ENCODE measurements at regions not wholly inside any gene's neighbourhood (a gene's known extent, or its start where the extent isn't known, plus 50 kb on each side); places are given as distances from the start of the nearest gene placed in this dataset.
"Not testable (repeated sequence)": the region's sequence is repeated elsewhere in the genome, so short reads cannot be mapped to it uniquely, and the experiment has no call there.

- H3K27me3 ChIP-seq (ENCODE audit: insufficient read depth, low read length), result no peaks in the 10 kb centered on the region
- H3K36me3 ChIP-seq (ENCODE audit: insufficient read depth, low read length), result no peaks in the 10 kb centered on the region
- 97% methylated on average over 2 of the region's 2 CpGs for WGBS
- H3K9me3 ChIP-seq (ENCODE audit: insufficient read depth, low read depth, low read length), result no peaks in the 10 kb centered on the region; the same call in 1 of the 2 replicates
- H3K4me3 ChIP-seq (ENCODE audit: low read length), result no peak overlapping the region
- peaks cover 20% of the 10 kb centered on the region for H3K4me1 ChIP-seq (ENCODE audit: insufficient read depth, low read length)
- no peak overlapping the region for H3K27ac ChIP-seq (ENCODE audit: low read depth, low read length)
- H3K9ac ChIP-seq (ENCODE audit: low read depth, low read length), result no peak overlapping the region
Observed at GRCh38 chr5:108557686-108558085, 175.8 kb upstream of the FBXL17 start.

- peaks cover 13% of the 10 kb centered on the region for H3K4me1 ChIP-seq (ENCODE audit: insufficient read depth, low read length)
- H3K4me3 ChIP-seq (ENCODE audit: low read length), result no peak overlapping the region
- H3K27ac ChIP-seq (ENCODE audit: low read depth, low read length), result no peak overlapping the region
- 92% methylated on average over 5 of the region's 5 CpGs for WGBS
- no peak overlapping the region for H3K9ac ChIP-seq (ENCODE audit: low read depth, low read length)
- H3K9me3 ChIP-seq (ENCODE audit: insufficient read depth, low read depth, low read length), result no peaks in the 10 kb centered on the region; the same call in 1 of the 2 replicates
- H3K27me3 ChIP-seq (ENCODE audit: insufficient read depth, low read length), result no peaks in the 10 kb centered on the region
- no peaks in the 10 kb centered on the region for H3K36me3 ChIP-seq (ENCODE audit: insufficient read depth, low read length)
Observed at GRCh38 chr5:108556441-108557145, 174.7 kb upstream of the FBXL17 start.

GRCh38 chr5:108548684-108549596 lies 167.0 kb upstream of the FBXL17 start:
- H3K9ac ChIP-seq (ENCODE audit: low read depth, low read length), result no peak overlapping the region
- H3K27ac ChIP-seq (ENCODE audit: low read depth, low read length), result no peak overlapping the region
- no peaks in the 10 kb centered on the region for H3K9me3 ChIP-seq (ENCODE audit: insufficient read depth, low read depth, low read length)
- no peak overlapping the region for H3K4me3 ChIP-seq (ENCODE audit: low read length)
- H3K4me1 ChIP-seq (ENCODE audit: insufficient read depth, low read length), result peaks cover 6% of the 10 kb centered on the region
- H3K27me3 ChIP-seq (ENCODE audit: insufficient read depth, low read length), result no peaks in the 10 kb centered on the region
- H3K36me3 ChIP-seq (ENCODE audit: insufficient read depth, low read length), result no peaks in the 10 kb centered on the region
- WGBS, result 87% methylated on average over 10 of the region's 10 CpGs

GRCh38 chr5:108546939-108547338 lies 165.0 kb upstream of the FBXL17 start:
- 87% methylated on average over 6 of the region's 6 CpGs for WGBS
- peaks cover 6% of the 10 kb centered on the region for H3K4me1 ChIP-seq (ENCODE audit: insufficient read depth, low read length)
- H3K36me3 ChIP-seq (ENCODE audit: insufficient read depth, low read length), result no peaks in the 10 kb centered on the region
- no peak overlapping the region for H3K27ac ChIP-seq (ENCODE audit: low read depth, low read length)
- no peak overlapping the region for H3K4me3 ChIP-seq (ENCODE audit: low read length)
- no peak overlapping the region for H3K9ac ChIP-seq (ENCODE audit: low read depth, low read length)
- H3K27me3 ChIP-seq (ENCODE audit: insufficient read depth, low read length), result no peaks in the 10 kb centered on the region
- no peaks in the 10 kb centered on the region for H3K9me3 ChIP-seq (ENCODE audit: insufficient read depth, low read depth, low read length)

GRCh38 chr5:108545301-108545700 lies 163.4 kb upstream of the FBXL17 start:
- Histone ChIP-seq H3K4me3 (ENCODE audit: low read length) (no peak overlapping the region), H3K4me1 (ENCODE audit: insufficient read depth, low read length) (peaks cover 6% of the 10 kb centered on the region), H3K27me3 (ENCODE audit: insufficient read depth, low read length) (no peaks in the 10 kb centered on the region), H3K36me3 (ENCODE audit: insufficient read depth, low read length) (no peaks in the 10 kb centered on the region), H3K9ac (ENCODE audit: low read depth, low read length) (no peak overlapping the region), H3K9me3 (ENCODE audit: insufficient read depth, low read depth, low read length) (no peaks in the 10 kb centered on the region), H3K27ac (ENCODE audit: low read depth, low read length) (no peak overlapping the region)
- 0% methylated on average over 1 of the region's 1 CpG for WGBS

GRCh38 chr5:108543486-108543885 lies 161.6 kb upstream of the FBXL17 start:
- H3K27me3 ChIP-seq (ENCODE audit: insufficient read depth, low read length), result no peaks in the 10 kb centered on the region
- H3K36me3 ChIP-seq (ENCODE audit: insufficient read depth, low read length), result no peaks in the 10 kb centered on the region
- no peak overlapping the region for H3K27ac ChIP-seq (ENCODE audit: low read depth, low read length)
- no peak overlapping the region for H3K4me3 ChIP-seq (ENCODE audit: low read length)
- H3K4me1 ChIP-seq (ENCODE audit: insufficient read depth, low read length), result peaks cover 7% of the 10 kb centered on the region
- WGBS, result 87% methylated on average over 1 of the region's 1 CpG
- no peaks in the 10 kb centered on the region for H3K9me3 ChIP-seq (ENCODE audit: insufficient read depth, low read depth, low read length)
- H3K9ac ChIP-seq (ENCODE audit: low read depth, low read length), result no peak overlapping the region

GRCh38 chr5:108541836-108542235 lies 159.9 kb upstream of the FBXL17 start:
- Histone ChIP-seq H3K27me3 (ENCODE audit: insufficient read depth, low read length) (no peaks in the 10 kb centered on the region), H3K27ac (ENCODE audit: low read depth, low read length) (no peak overlapping the region), H3K4me1 (ENCODE audit: insufficient read depth, low read length) (peaks cover 12% of the 10 kb centered on the region), H3K4me3 (ENCODE audit: low read length) (no peak overlapping the region), H3K9ac (ENCODE audit: low read depth, low read length) (no peak overlapping the region), H3K9me3 (ENCODE audit: insufficient read depth, low read depth, low read length) (no peaks in the 10 kb centered on the region), H3K36me3 (ENCODE audit: insufficient read depth, low read length) (no peaks in the 10 kb centered on the region)
- 88% methylated on average over 1 of the region's 1 CpG for WGBS

GRCh38 chr5:108536321-108536720 lies 154.4 kb upstream of the FBXL17 start:
- Histone ChIP-seq H3K9ac (ENCODE audit: low read depth, low read length) (no peak overlapping the region), H3K27ac (ENCODE audit: low read depth, low read length) (no peak overlapping the region), H3K4me3 (ENCODE audit: low read length) (no peak overlapping the region), H3K36me3 (ENCODE audit: insufficient read depth, low read length) (no peaks in the 10 kb centered on the region), H3K27me3 (ENCODE audit: insufficient read depth, low read length) (no peaks in the 10 kb centered on the region), H3K9me3 (ENCODE audit: insufficient read depth, low read depth, low read length) (no peaks in the 10 kb centered on the region), H3K4me1 (ENCODE audit: insufficient read depth, low read length) (peaks cover 13% of the 10 kb centered on the region)
- 90% methylated on average over 10 of the region's 10 CpGs for WGBS

- WGBS, result 93% methylated on average over 1 of the region's 1 CpG
- not testable (repeated sequence) for H3K9ac ChIP-seq (ENCODE audit: low read depth, low read length)
Observed at GRCh38 chr5:108532129-108532445, 150.2 kb upstream of the FBXL17 start.

GRCh38 chr5:108531367-108532128 lies 149.7 kb upstream of the FBXL17 start:
- WGBS, result 72% methylated on average over 8 of the region's 8 CpGs

More at GRCh38 chr5:108532129-108532445, 150.2 kb upstream of the FBXL17 start:
- not testable (repeated sequence) for H3K4me3 ChIP-seq (ENCODE audit: low read length); H3K27me3 ChIP-seq (ENCODE audit: insufficient read depth, low read length); H3K9me3 ChIP-seq (ENCODE audit: insufficient read depth, low read depth, low read length); H3K27ac ChIP-seq (ENCODE audit: low read depth, low read length); H3K4me1 ChIP-seq (ENCODE audit: insufficient read depth, low read length); H3K36me3 ChIP-seq (ENCODE audit: insufficient read depth, low read length)

GRCh38 chr5:108530706-108531105 lies 148.8 kb upstream of the FBXL17 start:
- Histone ChIP-seq H3K36me3 (ENCODE audit: insufficient read depth, low read length) (no peaks in the 10 kb centered on the region), H3K27ac (ENCODE audit: low read depth, low read length) (no peak overlapping the region), H3K4me1 (ENCODE audit: insufficient read depth, low read length) (0 out of 2 replicates have a peak, but pooled peaks cover 2% of the 10 kb centered on the region), H3K9me3 (ENCODE audit: insufficient read depth, low read depth, low read length) (peaks cover 15% of the 10 kb centered on the region), H3K4me3 (ENCODE audit: low read length) (no peak overlapping the region), H3K9ac (ENCODE audit: low read depth, low read length) (no peak overlapping the region), H3K27me3 (ENCODE audit: insufficient read depth, low read length) (no peaks in the 10 kb centered on the region)
- WGBS, result 95% methylated on average over 5 of the region's 5 CpGs

More at GRCh38 chr5:108531367-108532128, 149.7 kb upstream of the FBXL17 start:
- Histone ChIP-seq H3K27ac (ENCODE audit: low read depth, low read length) (no peak overlapping the region), H3K9ac (ENCODE audit: low read depth, low read length) (no peak overlapping the region), H3K27me3 (ENCODE audit: insufficient read depth, low read length) (no peaks in the 10 kb centered on the region), H3K4me3 (ENCODE audit: low read length) (no peak overlapping the region), H3K4me1 (ENCODE audit: insufficient read depth, low read length) (0 out of 2 replicates have a peak, but pooled peaks cover 2% of the 10 kb centered on the region), H3K36me3 (ENCODE audit: insufficient read depth, low read length) (no peaks in the 10 kb centered on the region), H3K9me3 (ENCODE audit: insufficient read depth, low read depth, low read length) (peaks cover 8% of the 10 kb centered on the region)
